ENCODE measurements at regions not wholly inside any gene's neighbourhood (a gene's known extent, or its start where the extent isn't known, plus 50 kb on each side); places are given as distances from the start of the nearest gene placed in this dataset.
"Not testable (repeated sequence)": the region's sequence is repeated elsewhere in the genome, so short reads cannot be mapped to it uniquely, and the experiment has no call there.

GRCh38 chr16:88271776-88272175 is 111.0 kb upstream of the ZNF469 start:
- TF ChIP-seq CTCF (IDR thresholded peaks at IDR 0.05; ENCODE audit: poor library complexity); EZH2 (IDR thresholded peaks at IDR 0.05; ENCODE audit: borderline replicate concordance); EZH2phosphoT487 (IDR thresholded peaks at IDR 0.05; ENCODE audit: low read depth, severe bottlenecking, unreplicated experiment): not testable (repeated sequence)

Data from hepatocyte (in vitro differentiated cells).